AG04449 (cell line): ENCODE measurements at regions not wholly inside any gene's neighbourhood (a gene's known extent, or its start where the extent isn't known, plus 50 kb on each side); places are given as distances from the start of the nearest gene placed in this dataset.

ENCODE experiments used
- CTCF ChIA-PET: fragments of 350-600 bp; formaldehyde crosslinking; extraction: SDS; loops from one replicate; lab custom pipeline; 2021; ENCODE audit warnings: antibody characterized with exemption; lab: Yijun Ruan, JAX
- POLR2A ChIA-PET: fragments of 400-600, 350-600 bp; formaldehyde crosslinking; extraction: SDS; loops from one replicate; lab custom pipeline; 2020; ENCODE audit warnings: antibody characterized with exemption, inconsistent platforms; lab: Yijun Ruan, JAX
- DNase-seq: peaks from one replicate; pipeline ENCODE4 v3.0.0-alpha.2; 2010; ENCODE audit warnings: low read depth, low spot score
- H3K4me3 ChIP-seq: 2 replicates; pipeline ENCODE4 v1.5.1; 2011; ENCODE audit warnings: low read depth, mild to moderate bottlenecking, control low read depth, low read length
- CTCF ChIP-seq: IDR thresholded peaks from one replicate; pipeline ENCODE4 v1.5.1; 2011; ENCODE audit warnings: mild to moderate bottlenecking, moderate library complexity, low read length, control low read depth, inconsistent platforms; ENCODE audit not compliant: insufficient read depth; ENCODE audit errors: missing control alignments

- DNase-seq = no peak
- POLR2A ChIA-PET = no interaction called here
- peak; percentile 29 for TF ChIP-seq CTCF
- CTCF ChIA-PET = interaction anchor here (1.6 kb wide), 1 partner anchor 25 kb away, joined by 6 read pairs; no protein-coding TSS in a partner anchor
- no peak overlapping the region for H3K4me3 ChIP-seq
Measured at GRCh38 chr11:109641549-109641948, 219.6 kb downstream of the C11orf87 start.

- no peak for TF ChIP-seq CTCF
- CTCF ChIA-PET = no interaction called here
- DNase-seq = no peak
- POLR2A ChIA-PET = no interaction called here
- no peak overlapping the region for H3K4me3 ChIP-seq
Measured at GRCh38 chr11:109644152-109644551, 222.2 kb downstream of the C11orf87 start.

GRCh38 chr11:109648804-109649203 is 226.8 kb downstream of the C11orf87 start:
- ChIA-PET CTCF (no interaction called here), POLR2A (no interaction called here)
- H3K4me3 ChIP-seq = no peak overlapping the region
- DNase-seq = no peak
- TF ChIP-seq CTCF = no peak

DNA sequence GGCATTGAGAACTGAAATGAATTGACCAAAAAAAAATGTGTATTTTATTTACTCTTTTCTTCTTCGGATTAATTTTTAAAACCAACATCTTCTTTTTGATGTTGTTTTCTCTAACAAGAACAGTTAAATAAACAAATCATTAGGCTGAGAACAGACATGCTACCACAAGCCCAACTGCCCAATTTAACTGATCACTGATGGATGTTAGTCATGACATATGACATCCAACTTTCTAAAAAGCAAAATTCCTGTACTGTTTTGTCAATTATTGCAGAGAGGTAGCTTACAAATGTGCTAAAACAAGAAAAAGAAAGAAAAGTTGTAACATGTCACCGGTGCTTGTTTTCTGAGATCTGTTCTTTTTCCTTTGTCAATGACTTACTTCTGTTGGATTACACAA is 232.1 kb downstream of the C11orf87 start:
- POLR2A ChIA-PET = no interaction called here
- CTCF ChIA-PET = no interaction called here
- DNase-seq = no peak
- H3K4me3 ChIP-seq = no peak overlapping the region
- TF ChIP-seq CTCF = no peak

DNA sequence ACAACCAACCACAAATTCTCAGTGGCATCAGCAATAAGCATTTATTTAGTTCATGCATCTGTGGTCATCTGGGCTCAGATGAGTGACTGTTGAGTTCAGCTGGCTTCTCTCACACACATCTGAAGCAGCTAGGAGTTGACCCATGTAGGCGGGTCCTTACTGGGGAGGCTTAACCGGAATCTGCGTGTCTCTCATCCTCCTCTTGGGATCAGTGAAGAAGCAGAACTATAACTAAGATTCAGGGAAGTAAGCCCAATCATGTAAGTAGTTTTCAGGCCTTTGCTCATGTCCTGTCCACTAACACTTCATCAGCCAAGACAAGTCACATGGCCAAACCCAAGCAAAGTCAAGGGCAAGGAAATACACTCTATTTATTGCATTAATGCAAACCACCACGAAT is 236.2 kb downstream of the C11orf87 start:
- no peak for TF ChIP-seq CTCF
- ChIA-PET CTCF (no interaction called here), POLR2A (no interaction called here)
- DNase-seq = no peak
- no peak overlapping the region for H3K4me3 ChIP-seq

GRCh38 chr11:109667719-109668118 is 245.7 kb downstream of the C11orf87 start:
- TF ChIP-seq CTCF = no peak
- ChIA-PET CTCF (interaction anchor here (1.9 kb wide), 1 partner anchor 27 kb away, joined by 6 read pairs; no protein-coding TSS in a partner anchor), POLR2A (no interaction called here)
- no peak for DNase-seq
- H3K4me3 ChIP-seq = no peak overlapping the region
